Karpas-422 (cell line): ENCODE measurements at regions not wholly inside any gene's neighbourhood (a gene's known extent, or its start where the extent isn't known, plus 50 kb on each side); places are given as distances from the start of the nearest gene placed in this dataset. TPM values are rescaled to one million over a fixed set of nuclear protein-coding genes. Genes with fewer than 3 reads are reported as not detected.
"Not testable (repeated sequence)": the region's sequence is repeated elsewhere in the genome, so short reads cannot be mapped to it uniquely, and the experiment has no call there.

Experiments
- DNase-seq: peaks from one replicate; pipeline ENCODE4 v3.0.0-alpha.2; 2015
- H2AFZ ChIP-seq: fragments of 200-600 bp; sonication (generic); 2 replicates; pipeline ENCODE4 v1.6.1; 2014; ENCODE audit warnings: antibody characterized with exemption, low read length, mixed read lengths
- H3K27ac ChIP-seq: fragments of 200-600 bp; sonication (generic); 2 replicates; pipeline ENCODE4 v1.5.1; 2014; ENCODE audit warnings: mild to moderate bottlenecking, low read length, moderate library complexity
- H3K27me3 ChIP-seq: fragments of 200-600 bp; sonication (generic); 2 replicates; pipeline ENCODE4 v1.6.1; 2014; ENCODE audit warnings: low read length, mixed read lengths
- H3K36me3 ChIP-seq: fragments of 200-600 bp; sonication (generic); 2 replicates; pipeline ENCODE4 v1.6.1; 2014; ENCODE audit warnings: low read length, mixed read lengths; ENCODE audit not compliant: insufficient read depth
- H3K4me1 ChIP-seq: fragments of 200-600 bp; sonication (generic); 2 replicates; pipeline ENCODE4 v1.6.1; 2014; ENCODE audit warnings: mild to moderate bottlenecking, low read length, mixed read lengths
- H3K4me2 ChIP-seq: fragments of 200-600 bp; sonication (generic); 2 replicates; pipeline ENCODE4 v1.6.1; 2014; ENCODE audit warnings: low read length, low read depth, mild to moderate bottlenecking; ENCODE audit not compliant: poor library complexity, severe bottlenecking
- H3K4me3 ChIP-seq: fragments of 200-600 bp; sonication (generic); 2 replicates; pipeline ENCODE4 v1.5.1; 2014; ENCODE audit warnings: mild to moderate bottlenecking, antibody characterized with exemption, low read length, mixed read lengths
- H3K79me2 ChIP-seq: fragments of 200-600 bp; sonication (generic); 2 replicates; pipeline ENCODE4 v1.6.1; 2014; ENCODE audit warnings: mild to moderate bottlenecking, low read length, mixed read lengths
- H3K9ac ChIP-seq: fragments of 200-600 bp; sonication (generic); 2 replicates; pipeline ENCODE4 v1.6.0; 2014; ENCODE audit warnings: low read length
- H3K9me2 ChIP-seq: fragments of 200-600 bp; sonication (generic), shearing (Covaris generic); replicated peaks from 2 replicates; pipeline ENCODE4 v1.6.0; 2014; ENCODE audit warnings: mild to moderate bottlenecking, low read length, moderate library complexity; ENCODE audit not compliant: insufficient read depth
- H3K9me3 ChIP-seq: fragments of 300-700, 200-600 bp; sonication (generic); 2 replicates; pipeline ENCODE4 v1.6.1; 2014; ENCODE audit warnings: low read length, mixed read lengths
- H4K20me1 ChIP-seq: fragments of 200-600 bp; sonication (generic); 2 replicates; pipeline ENCODE4 v1.6.1; 2014; ENCODE audit warnings: mild to moderate bottlenecking, antibody characterized with exemption, low read length, low read depth; ENCODE audit not compliant: insufficient read depth
- small RNA-seq: library from RNA; depleted of rRNA; stranded (forward); fragments of <200 nt; gene quantifications from one replicate; pipeline ENCODE3, GENCODE V24; 2014

DNA sequence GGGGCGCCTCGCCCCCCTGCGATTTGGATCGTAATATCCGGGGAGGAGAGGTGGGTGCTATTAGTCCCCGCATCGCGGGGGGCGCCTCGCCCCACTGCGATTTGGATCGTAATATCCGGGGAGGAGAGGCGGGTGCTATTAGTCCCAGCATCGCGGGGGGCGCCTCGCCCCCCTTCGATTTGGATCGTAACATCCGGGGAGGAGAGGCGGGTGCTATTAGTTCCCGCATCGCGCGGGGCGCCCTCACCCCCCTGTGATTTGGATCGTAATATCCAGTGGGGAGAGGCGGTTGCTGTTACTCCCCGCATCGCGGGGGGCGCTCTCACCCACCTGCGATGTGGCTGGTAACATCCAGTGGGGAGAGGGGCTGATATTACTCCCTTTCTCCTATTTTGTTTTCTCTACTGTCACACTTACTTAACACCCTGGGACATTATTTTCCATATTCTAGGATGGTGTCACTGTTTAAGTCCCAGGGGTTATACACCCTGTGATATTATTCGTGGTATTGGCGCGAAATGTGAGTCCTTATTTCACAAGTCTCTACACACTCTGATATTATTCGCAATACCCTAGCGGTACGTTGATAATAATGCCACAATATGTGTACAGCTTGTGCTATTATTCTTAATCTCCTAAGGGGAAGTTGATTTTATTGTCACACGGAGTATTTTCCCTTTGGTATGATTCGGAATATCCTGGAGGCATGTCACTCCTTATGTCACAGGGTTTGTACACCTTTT, 57.8 kb upstream of the ALDH3B2 start:
- H2AFZ ChIP-seq = no peak overlapping the region

DNA sequence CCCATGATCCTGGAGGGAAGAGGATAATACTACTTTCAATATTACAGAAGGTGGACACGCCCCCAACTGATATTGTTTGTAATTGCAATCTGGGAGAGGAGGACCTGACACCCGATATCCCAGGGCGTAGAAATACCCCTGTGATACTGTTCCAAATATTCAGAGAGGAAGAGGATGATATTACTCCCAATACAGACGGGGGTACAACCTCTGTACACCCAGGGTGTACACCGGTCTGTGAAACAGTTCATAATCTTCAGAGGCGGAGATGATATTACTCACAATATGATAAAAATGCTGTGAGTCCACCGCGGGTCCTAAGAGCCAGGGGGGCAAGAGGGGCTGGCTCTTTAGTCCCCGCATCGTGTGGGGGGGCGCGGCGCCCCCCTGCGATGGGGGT, 57.2 kb upstream of the ALDH3B2 start:
- Histone ChIP-seq H3K27ac (no peak overlapping the region), H3K9me2 (no peaks in the 10 kb centered on the region), H3K27me3 (no peaks in the 10 kb centered on the region), H3K79me2 (no peaks in the 10 kb centered on the region), H3K36me3 (no peaks in the 10 kb centered on the region), H3K9ac (no peak overlapping the region), H3K9me3 (no peaks in the 10 kb centered on the region), H3K4me2 (no peak overlapping the region), H3K4me3 (no peak overlapping the region), H2AFZ (no peak overlapping the region), H3K4me1 (no peaks in the 10 kb centered on the region), H4K20me1 (no peaks in the 10 kb centered on the region)
- DNase-seq = no peak

More for the DNA sequence above, 57.8 kb upstream of the ALDH3B2 start:
- H3K4me2 ChIP-seq = no peak overlapping the region
- no peak overlapping the region for H3K9ac ChIP-seq
- no peaks in the 10 kb centered on the region for H4K20me1 ChIP-seq
- no peaks in the 10 kb centered on the region for H3K79me2 ChIP-seq
- H3K27me3 ChIP-seq = no peaks in the 10 kb centered on the region
- no peaks in the 10 kb centered on the region for H3K36me3 ChIP-seq
- H3K9me2 ChIP-seq = no peaks in the 10 kb centered on the region
- no peaks in the 10 kb centered on the region for H3K9me3 ChIP-seq
- DNase-seq = no peak
- H3K4me3 ChIP-seq = no peak overlapping the region
- no peaks in the 10 kb centered on the region for H3K4me1 ChIP-seq
- no peak overlapping the region for H3K27ac ChIP-seq

DNA sequence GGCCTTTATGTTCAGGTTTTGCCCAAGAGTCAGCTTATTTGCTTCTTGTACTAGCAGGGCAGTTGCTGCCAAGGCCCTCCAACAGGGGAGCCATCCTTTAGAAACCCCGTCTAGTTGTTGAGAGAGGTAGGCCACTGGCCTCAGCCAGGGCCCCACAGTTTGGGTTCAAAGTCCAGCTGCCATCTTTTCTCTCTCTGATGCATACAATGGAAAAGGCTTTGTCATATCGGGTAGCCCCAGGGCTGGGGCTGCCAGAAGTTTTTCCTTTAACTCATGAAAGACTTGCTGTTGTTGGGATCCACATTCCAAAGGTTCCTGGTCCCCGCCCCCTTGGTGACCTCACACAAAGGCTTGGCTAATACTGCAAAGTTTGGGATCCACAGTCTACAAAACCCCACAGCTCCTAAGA, 53.7 kb upstream of the ALDH3B2 start:
- not testable (repeated sequence) for H3K4me1 ChIP-seq, H3K27ac ChIP-seq, H3K9ac ChIP-seq, H3K4me2 ChIP-seq, DNase-seq, H3K27me3 ChIP-seq, H4K20me1 ChIP-seq, H3K9me3 ChIP-seq, H3K36me3 ChIP-seq, H2AFZ ChIP-seq, H3K79me2 ChIP-seq, H3K4me3 ChIP-seq, H3K9me2 ChIP-seq

GRCh38 chr11:67727066-67728040, 52.9 kb upstream of the ALDH3B2 start:
- H3K9me2 ChIP-seq, H3K4me1 ChIP-seq, H3K27me3 ChIP-seq, H3K79me2 ChIP-seq, H2AFZ ChIP-seq, H3K4me2 ChIP-seq, H3K4me3 ChIP-seq, H4K20me1 ChIP-seq, H3K9ac ChIP-seq, H3K27ac ChIP-seq, H3K9me3 ChIP-seq, DNase-seq, H3K36me3 ChIP-seq: not testable (repeated sequence)

Small RNAs in the stretch of these regions (small RNA-seq; reads per million reads assigned to genes)
- gene AP003385.4 = not detected
- not detected for gene AP003716.2
- gene RNU6-46P = 0.12 reads per million
